G401 (cell line): ENCODE measurements at regions not wholly inside any gene's neighbourhood (a gene's known extent, or its start where the extent isn't known, plus 50 kb on each side); places are given as distances from the start of the nearest gene placed in this dataset.

Source experiments
- DNase-seq: peaks from one replicate; pipeline ENCODE4 v3.0.0-alpha.2; 2015; ENCODE audit warnings: low spot score
- in situ Hi-C: cut with HindIII; loops from 2 replicates; pipeline ENCODE4 v1.10.0; 2016; ENCODE audit warnings: low sequenced_read_pairs, mixed read lengths

DNA sequence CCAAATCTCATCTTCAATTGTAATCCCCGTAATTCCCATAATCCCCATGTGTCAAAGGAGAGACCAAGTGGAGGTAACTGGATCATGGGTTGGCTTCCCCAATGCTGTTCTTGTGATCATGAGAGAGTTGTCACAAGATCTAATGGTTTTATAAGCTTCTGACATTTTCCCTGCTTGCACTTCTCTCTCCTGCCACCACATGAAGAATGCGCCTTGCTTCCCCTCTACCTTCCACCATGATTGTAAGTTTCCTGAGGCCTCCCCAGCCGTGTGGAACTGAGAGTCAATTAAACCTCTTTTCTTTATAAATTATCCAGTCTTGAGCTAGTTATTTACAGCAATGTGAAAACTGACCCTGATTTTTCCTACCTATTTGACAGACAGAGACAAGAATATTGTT is 162.5 kb upstream of the SYT6 start:
- DNase-seq, result no peak
- in situ Hi-C loops, result no loop called here

DNA sequence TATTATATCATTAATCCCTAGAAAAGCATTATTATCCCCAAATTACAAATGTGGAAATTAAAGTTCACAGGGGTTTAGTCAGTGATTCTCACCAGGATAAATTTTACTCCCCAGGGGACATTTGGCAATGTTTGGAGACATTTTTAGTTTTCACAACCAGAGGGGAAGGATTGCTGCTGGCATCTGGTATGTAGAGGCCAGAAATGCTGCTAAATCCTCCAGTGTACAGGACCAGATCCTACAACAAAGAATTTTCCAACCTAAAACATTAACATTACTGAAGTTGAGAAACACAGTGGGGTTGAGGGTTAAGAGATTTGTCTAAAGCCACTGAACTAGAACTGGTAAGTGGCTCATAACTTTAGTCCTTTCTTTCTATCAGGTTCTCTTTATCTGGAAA is 162.0 kb upstream of the SYT6 start:
- in situ Hi-C loops, result no loop called here

DNA sequence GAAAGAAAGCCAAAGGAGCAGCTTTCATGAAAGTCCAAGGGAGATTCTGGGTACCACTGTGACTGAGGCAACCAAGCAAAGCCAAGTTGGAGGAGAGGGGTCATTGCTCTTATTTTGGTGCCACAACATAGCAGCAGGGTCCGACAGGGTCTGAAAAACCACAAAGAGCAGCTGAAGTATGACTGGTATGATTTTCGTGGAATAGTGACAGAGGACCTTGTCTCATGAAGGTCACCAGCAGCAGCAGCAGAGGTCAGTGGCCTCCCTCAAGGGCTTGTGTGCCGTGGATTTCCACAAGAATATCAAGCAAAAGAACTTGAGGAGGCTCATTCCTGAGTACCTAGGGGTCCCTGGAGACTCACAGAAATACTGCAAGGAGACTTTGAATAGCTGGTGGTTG is 160.9 kb upstream of the SYT6 start:
- in situ Hi-C loops, result no loop called here
- no peak for DNase-seq

More for the DNA sequence above, 162.0 kb upstream of the SYT6 start:
- DNase-seq, result no peak

DNA sequence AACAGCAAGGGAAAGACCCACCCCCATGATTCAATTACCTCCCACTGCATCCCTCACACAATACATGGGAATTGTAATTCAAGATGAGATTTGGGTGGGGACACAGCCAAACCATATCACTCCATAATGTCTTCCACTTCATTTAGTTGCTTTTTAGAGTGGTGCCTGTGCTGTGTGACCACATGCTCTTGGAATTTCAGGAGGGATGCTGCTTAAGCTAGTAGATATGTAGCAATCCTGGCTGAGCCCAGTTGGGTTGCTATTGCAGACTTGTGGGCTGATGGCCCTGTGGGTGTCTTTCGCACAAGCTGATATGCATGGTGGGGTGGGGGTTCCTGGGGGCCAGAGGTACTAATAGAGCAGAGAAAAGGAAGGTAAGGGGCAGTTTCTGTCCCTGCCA is 160.4 kb upstream of the SYT6 start:
- in situ Hi-C loops, result no loop called here

DNA sequence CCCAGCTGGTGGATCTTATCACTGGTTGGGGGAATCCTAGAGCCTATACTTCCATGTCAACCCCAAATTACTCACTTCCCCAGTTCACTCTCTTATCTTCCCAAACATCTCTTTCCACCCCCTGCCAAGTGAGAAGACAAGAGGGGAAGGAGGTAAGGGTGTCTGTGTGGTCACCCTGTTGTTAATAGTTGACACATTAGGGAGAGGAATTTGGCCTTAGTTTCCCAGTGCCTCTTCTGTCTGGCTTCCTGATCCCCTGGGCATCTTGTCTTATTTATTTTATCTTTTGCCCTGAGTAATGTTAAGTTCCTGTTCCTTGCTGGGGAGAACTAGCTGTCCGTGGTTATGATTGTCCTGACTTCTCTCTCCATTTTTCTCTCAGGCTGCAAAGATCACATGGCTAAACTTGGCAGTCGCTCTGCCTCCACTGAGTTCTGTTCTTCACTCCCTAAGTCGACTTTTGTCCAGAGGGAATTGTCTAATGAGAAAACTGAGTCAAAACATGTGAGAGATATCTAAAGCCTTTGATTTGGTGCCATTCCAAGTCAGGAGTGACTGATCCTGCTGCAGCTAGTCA is 157.1 kb upstream of the SYT6 start:
- in situ Hi-C loops, result no loop called here

More for the DNA sequence above, 160.4 kb upstream of the SYT6 start:
- no peak for DNase-seq

DNA sequence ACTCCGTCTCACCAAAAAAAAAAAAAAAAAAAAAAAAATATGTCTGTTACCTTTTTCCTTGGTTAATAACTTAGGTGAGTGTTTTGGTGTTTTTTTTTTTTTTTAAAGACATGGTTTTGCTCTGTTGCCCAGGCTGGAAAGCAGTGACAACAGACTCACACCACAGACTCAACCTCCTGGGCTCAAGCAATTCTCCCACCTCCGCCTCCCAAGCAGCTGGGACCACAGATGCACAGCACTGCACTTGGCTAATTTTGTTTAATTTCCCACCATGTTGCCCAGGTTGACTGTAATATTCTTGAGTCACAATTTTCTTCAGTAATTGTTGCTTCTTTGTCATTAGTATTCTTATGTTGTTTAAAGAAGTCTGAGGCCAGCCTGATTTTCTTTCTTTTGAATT is 149.2 kb upstream of the SYT6 start:
- no peak for DNase-seq
- in situ Hi-C loops, result no loop called here

More for the DNA sequence above, 157.1 kb upstream of the SYT6 start:
- DNase-seq, result no peak

DNA sequence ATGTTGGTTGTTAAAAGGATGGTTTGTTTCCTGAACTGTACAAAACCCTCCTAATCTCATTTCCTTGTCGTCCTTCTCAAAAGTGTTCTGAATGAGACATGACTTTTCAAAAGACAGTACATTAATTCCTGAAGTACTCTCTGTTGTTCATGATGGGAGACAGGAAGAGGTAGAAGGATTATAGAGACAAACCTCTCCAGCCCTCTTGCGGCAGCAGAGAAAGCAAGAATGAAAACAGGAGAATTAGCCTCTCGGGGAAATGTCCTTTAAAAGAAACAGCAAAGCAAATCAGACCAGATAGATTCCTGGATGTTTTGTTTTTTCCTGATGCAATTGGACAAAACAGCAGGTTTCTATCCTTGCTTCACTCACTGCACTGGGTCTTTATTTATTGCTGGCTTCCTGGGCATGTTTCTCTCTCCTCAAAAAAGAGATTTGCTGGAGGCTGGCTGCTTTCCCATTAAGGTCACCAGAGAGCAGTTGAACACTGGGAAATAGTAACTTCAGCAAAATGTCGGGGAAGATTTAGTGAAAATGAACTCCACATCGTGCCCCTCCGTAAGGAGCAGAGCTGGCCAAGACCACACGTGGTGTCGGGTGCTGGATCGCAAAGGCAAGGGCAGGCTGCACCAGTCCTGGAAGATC is 145.8 kb upstream of the SYT6 start:
- in situ Hi-C loops, result no loop called here
- DNase-seq, result no peak

DNA sequence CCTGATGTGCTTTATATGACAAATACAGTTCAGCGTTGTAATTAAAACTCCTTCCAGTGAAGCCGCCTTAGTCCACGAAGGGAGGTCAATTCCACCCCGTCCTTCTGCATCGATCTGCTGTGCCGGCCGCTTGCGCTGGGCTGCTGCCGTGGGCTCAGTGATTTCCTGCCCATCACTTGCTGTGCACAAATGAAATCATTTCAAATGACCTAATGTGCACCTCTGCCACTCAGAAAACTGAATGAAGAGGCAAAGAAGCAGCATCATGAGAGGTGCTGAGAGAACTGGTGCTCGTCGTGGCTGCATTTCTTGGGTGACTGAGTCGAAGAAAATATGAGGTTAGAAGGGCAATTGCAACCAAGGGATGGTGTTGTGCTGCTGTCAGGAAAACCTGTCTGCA is 144.3 kb upstream of the SYT6 start:
- DNase-seq, result no peak
- in situ Hi-C loops, result no loop called here

DNA sequence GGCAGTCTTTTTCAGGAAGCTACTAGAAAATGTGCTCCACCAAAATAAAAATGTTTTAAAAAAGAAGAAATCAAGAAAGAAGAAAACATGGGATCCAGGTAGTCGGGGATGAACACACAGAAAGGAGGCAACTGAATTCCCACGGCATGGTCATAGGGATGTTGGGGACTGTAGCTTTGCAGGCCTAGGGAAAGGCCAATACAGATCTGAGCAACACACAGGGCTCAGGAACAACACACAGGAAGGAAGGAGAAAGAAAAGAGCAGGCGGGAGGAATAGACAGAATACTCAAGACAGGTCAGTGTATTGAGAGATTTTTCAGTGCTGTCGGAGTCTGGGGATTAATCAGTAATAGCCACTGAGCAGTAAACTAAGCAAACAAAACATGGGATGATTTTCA is 142.7 kb upstream of the SYT6 start:
- DNase-seq, result no peak
- in situ Hi-C loops, result no loop called here

DNA sequence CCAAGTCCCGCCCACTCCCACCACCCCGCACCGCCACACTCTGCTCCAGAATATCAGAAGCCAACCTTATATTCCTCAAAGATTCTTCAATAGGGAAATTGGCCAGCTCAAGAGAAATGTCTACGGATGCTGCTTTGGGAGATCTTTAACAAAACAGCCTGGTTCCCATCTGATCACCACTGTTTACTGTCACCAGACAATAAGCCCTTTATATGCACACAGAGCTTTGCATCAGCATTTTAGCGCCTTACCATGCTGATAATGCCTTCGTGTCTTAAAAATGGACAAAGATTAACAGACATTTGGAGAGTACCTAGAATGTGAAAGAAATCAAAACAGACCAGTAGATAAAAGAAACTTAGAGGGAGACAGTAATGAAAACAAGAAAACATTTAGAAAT is 141.7 kb upstream of the SYT6 start:
- in situ Hi-C loops, result no loop called here
- DNase-seq, result no peak

DNA sequence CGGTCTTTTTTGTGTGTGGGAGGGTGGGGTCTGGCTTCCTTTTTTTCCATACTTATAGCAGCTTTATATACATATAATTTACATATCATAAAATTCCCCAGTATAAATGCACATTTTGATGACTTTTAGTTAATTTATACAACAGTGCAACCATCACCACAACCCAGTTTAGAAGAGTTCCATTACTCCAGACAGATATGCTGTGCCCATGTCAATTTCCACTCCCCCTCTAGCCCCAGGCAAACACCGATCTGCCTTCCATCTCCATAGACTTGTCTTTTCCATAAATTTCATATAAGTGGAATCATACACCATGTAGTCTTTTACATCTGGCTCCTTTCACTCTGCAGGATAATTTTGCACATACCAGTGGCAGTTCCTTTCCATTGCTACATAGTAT is 139.2 kb upstream of the SYT6 start:
- in situ Hi-C loops, result no loop called here
- DNase-seq, result no peak

DNA sequence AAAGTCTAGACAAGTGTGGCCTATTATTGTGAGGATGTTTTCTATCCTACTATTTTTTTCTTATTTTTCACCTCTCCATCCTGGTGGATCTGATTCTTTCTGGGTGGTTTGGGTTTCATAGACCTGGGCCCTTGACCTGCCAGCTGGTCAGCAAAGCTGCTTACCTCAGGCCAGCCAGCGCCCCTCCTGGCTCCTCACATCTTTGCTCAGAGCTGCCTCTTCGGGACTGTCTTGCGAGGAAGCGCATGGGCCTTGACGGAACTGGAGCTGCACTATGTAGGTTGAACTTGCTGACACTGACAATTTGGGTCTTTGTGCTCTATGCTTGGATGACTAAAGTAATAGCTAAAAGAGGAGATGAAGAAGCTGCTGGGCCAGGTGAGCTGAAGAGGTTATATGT is 138.5 kb upstream of the SYT6 start:
- in situ Hi-C loops, result no loop called here
- no peak for DNase-seq

DNA sequence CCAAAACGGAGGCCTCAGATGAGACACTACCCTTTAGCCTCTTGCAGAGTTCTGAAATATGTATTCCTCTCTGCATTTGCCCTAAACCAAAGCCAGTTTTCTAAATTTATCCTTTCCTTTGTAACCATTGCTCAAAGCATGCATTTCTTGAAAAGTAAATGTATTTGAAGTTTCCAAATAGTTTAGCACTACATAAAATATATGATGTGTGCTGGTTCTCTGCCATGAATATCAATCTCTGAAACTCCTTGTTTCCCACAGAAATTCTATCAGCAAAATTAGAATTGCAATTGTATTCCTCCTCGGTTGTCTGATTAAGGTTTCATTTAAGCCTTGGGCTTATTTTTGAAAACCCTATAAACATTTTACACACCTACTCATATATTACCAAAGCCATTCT is 137.1 kb upstream of the SYT6 start:
- in situ Hi-C loops, result no loop called here
- DNase-seq, result no peak

DNA sequence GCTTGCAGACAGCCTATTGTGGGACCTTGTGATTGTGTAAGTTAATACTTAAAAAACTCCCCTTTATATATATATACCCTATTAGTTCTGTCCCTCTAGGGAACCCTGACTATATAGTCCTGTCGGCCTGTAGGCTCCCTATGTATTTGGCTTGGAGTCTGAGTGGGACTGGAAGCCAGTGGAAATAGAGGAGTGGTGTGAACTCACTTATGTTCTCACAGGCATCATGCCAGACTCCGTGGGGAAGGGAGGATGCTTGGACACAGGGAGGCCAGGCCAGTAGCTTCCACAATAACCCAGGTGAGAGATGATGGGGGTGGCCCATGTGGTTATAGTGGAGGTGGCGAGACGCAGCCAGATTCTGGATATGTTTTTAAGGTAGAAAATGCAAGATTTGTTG is 136.7 kb upstream of the SYT6 start:
- in situ Hi-C loops, result no loop called here

DNA sequence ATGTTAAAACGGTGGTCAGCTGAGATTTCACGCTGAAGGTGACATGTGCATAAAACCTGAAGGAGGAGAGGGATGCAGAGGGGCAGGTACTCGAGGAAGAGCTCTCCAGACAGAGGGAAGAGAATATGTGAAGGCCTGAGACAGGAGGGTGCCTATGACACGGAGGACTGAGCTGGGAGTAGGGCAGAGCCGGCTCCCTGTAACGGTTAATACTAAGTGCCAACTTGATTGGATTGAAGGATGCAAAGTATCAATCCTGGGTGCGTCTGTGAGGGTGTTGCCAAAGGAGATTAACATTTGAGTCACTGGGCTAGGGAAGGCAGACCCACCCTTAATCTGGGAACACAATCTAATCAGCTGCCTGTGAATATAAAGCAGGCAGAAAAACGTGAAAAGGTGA is 136.2 kb upstream of the SYT6 start:
- in situ Hi-C loops, result no loop called here
- DNase-seq, result no peak

More for the DNA sequence above, 136.7 kb upstream of the SYT6 start:
- DNase-seq, result peak; percentile 3

DNA sequence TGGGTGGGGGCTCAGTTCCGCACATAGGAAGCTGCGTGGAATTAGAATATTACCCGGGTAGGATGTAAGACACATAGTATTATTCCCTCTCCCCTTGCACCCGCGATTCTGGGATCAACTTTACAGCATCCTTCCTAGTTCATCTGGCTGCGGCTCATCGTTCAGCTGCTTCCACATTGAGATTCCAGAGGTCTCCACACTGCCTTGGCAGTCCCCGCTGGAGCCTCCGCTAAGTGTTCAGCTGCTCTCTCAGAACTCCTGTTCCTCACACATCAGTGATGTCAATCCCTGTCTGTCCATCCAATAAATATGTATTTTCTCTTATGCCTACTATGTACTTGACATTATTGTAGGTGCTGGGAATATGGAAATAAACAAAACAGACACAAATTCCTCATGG is 135.6 kb upstream of the SYT6 start:
- in situ Hi-C loops, result no loop called here
- DNase-seq, result no peak

DNA sequence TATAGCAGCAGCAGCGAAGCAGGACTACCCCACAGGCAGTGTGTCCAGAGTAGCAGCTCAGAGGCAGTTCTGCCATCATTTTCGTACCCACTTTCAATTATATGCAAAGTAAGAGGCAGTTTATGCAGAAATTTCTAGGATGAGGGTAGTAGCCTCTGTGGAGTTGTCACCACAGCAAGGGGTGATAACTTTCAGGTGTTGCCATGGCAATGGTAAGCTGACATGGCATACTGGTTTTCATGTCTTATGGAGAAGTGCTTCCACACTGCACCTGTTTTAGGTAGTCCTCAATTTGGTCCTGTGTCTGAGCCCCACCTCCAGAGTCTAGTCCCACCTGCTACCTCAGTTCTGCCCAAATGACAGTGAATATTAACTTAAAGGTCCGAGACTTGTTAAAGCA is 133.3 kb upstream of the SYT6 start:
- in situ Hi-C loops, result no loop called here
- no peak for DNase-seq

DNA sequence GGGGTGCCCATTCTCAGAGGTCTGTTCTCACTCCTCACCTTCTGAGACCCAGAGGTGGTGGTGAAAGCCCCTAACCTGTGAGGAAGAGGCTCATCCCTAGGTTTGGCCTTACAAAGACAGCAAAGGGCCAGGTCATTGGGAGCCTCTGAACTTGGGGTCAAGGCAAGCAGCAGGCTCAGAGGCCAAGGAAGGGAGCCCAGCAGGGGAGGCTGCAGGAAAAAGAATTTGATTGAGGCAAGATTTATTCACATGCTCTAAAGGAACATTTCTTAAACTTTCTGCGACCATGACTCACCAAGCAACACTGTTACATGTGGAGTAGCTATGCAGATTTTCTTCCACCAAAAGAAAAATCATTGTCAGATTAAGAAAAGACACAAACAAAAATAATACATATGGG is 132.5 kb upstream of the SYT6 start:
- no peak for DNase-seq
- in situ Hi-C loops, result no loop called here

DNA sequence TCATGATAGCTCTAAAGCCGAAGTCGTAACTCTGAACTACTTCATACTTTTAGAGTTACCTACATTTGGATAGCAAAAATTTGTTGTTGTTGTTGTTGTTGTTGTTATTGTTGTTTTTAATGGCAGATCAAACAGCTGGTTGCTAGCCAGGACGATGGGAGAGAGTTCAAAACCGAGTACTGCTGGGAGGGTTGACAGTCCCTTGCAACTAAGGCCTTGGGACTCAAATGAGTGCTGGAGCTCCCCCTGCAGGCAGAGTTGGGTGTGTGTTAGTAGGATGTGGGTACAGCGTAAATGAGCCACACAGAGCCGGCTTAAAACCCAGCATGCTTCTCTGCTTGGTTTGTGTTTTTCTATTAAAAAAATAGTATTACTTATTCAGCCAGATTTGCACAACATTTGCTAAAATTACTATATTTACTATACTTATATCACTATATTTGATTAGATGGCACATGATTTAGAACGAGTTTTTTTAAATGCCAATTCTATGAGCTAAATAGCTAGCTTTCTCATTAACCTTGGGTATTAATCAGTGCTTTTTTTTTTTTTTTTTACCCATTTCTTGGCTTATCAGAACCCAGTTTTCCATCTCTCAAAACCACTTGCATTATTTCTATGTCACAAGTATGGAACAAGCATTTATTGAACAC is 129.2 kb upstream of the SYT6 start:
- peak; percentile 89 for DNase-seq
- in situ Hi-C loops, result no loop called here

DNA sequence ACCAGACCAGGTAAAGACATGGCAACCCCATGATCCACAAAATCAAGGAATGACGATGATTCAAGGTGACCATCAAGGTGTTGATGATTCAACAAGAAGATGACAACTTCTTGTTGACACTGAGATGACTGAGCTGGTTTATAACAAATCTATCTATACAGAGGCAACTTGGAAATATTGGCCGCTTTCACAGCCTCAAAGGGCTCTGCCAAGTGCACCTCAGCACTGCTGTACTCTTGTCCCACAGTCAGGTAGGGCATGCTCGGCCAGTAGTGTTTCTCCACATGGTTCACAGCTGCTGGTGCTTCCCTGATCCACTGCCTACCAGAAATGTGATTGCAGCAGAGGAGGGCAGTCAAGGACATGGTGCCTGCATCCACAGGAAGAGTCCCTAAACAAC is 125.2 kb upstream of the SYT6 start:
- in situ Hi-C loops, result no loop called here
- DNase-seq, result no peak

DNA sequence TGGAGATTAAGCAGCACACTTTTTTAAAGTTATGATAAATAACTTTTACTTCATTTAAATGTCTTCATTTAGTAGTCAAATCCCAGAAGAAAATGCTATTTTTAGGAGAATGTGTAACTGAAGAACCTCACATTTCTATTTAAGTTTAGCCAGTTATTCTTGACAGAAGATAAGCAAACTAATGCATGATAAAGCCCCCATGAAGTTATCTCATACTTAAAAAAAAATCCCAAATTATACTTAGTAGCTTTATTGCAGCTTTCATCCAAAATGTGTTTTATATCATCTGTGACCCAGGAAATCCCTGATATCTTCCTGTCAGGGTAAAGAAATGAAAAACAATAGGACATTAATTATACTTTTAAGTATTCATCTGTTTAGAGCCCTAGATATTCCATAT is 124.8 kb upstream of the SYT6 start:
- in situ Hi-C loops, result no loop called here
- no peak for DNase-seq
